MM.1S (cell line): ENCODE measurements at regions not wholly inside any gene's neighbourhood (a gene's known extent, or its start where the extent isn't known, plus 50 kb on each side); places are given as distances from the start of the nearest gene placed in this dataset.

Source experiments
- CTCF ChIP-seq: fragments of 300-600 bp; sonication (generic); IDR thresholded peaks from 2 replicates; pipeline ENCODE4 v1.5.1; 2016; ENCODE audit warnings: antibody characterized with exemption, low read length, mixed read lengths
- EZH2phosphoT487 ChIP-seq: fragments of 300-600 bp; sonication (generic); IDR thresholded peaks from 2 replicates; pipeline ENCODE4 v1.6.1; 2018; ENCODE audit warnings: antibody characterized with exemption, low read length

GRCh38 chr2:160687629-160688028 lies 194.0 kb upstream of the RBMS1 start:
- TF ChIP-seq CTCF (no peak), EZH2phosphoT487 (no peak)
